HG02870 (cell line): ENCODE measurements at regions not wholly inside any gene's neighbourhood (a gene's known extent, or its start where the extent isn't known, plus 50 kb on each side); places are given as distances from the start of the nearest gene placed in this dataset.
"Not testable (repeated sequence)": the region's sequence is repeated elsewhere in the genome, so short reads cannot be mapped to it uniquely, and the experiment has no call there.

Experiments
- ATAC-seq: cut with Tn5 transposase; IDR thresholded peaks from one replicate; pipeline ENCODE4 v1.9.1; 2021; ENCODE audit warnings: mild to moderate bottlenecking, moderate library complexity; ENCODE audit not compliant: unreplicated experiment

DNA sequence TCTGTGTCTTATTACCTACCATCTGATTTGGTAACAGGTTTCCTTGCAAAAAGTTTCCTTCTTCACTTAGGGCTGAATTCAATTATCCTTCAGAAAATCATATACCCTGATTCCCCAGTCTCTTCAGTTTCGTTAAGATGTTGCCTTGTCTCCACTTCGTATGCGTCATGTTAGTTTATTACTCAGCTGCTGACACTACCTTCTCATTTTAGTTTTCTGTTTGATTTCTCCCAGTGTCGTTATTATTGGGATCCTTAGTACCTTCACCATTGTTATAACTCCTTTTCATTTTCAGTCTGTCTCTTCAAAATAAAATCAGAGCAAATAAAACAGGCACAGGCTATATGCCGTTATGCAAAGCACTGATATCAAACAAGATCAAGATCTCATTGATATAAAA lies 87.5 kb upstream of the RBPJ start:
- no peak for ATAC-seq

DNA sequence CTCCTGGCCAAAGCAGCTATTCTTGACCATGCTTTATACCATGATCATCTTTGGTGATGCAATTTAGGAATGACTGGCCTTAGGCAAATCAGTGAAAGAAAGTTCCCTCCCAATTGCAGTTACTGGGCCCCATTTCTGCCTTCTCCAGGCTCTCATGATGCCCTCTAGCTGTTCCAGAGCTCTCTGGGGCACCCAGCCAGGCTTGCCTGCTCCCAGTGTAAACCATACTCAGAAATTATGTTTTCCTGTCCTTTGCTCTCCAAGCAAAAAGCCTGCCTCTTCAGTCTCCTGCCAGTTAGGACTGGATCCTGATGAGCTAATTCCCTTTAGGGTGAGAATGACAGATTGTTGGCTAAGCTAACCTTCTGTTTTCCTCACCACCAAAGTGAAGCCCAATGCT lies 85.3 kb upstream of the RBPJ start:
- no peak for ATAC-seq

DNA sequence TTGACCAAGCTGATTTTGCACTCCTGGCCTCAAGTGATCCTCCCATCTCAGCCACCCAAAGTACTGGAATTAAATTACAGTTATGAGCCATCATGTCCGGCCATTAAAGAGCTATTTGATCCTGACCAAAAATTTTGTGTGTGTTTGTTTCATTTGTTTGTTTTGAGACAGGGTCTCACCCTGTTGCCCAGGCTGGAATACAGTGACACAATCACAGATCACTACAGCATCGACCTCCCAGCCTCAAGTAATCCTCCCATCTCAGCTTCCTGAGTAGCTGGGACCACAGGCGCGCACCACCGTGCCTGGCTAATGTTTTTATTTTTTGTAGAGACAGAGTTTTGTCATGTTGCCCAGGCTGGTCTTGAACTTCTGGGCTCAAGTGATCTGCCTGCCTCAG lies 82.9 kb upstream of the RBPJ start:
- no peak for ATAC-seq

DNA sequence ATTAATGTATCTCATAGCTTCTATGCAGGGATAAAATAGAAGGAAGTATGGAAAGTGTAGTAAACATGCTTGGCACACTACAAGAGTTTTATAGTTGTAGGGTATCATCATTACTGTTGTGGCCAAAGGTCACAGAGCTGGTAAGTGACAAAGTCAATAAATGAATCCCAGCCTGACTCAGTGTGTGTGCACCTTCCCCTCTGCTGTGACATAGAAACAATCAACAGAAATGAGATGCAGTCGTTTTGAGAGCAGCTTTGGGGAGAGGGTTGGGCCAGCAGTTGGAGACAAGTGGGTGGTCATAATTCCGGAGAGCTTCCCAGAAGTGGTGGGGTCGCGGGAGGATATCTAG lies 82.4 kb upstream of the RBPJ start:
- no peak for ATAC-seq

DNA sequence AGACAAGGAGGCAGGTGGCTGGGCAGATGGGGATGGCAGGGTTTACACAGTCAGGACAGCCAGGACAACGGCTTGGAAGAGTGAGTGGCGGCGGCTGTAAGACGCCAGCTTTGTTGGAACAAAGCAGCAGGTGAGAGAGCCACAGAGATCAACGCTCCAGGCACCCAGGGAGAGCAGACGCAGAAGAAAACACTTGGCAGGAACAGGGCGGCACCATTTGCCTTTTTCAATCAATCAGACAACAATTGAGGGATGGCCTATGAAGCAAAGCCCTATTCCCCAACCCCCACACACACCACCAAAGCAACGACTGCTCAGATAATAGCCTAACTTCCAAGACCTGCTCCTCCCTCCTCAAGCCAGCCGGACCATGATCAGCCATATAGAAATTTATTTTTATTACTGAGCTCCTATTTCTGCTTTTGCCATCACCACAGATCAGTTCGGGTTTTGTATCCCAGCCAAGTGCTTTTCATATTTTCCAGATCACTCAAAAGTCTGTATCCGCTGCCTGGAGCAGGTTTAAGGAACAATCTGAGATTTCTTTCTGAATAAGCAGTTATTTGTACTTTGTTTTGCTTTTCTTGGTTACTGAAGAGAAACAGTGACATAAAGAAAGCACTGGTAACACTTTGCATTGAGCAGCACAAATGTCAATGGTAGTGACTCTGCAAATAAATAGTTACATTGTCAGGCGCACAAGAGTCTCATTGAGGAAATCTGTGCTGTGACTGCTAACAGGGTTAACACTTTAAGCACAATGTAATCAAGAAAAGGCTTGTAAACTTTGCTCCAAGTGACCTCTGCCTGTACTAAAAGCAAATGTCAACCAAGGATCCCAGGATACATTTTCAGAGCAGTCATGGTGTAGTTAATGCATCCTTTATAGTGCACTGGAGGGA lies 81.8 kb upstream of the RBPJ start:
- ATAC-seq, result no peak

DNA sequence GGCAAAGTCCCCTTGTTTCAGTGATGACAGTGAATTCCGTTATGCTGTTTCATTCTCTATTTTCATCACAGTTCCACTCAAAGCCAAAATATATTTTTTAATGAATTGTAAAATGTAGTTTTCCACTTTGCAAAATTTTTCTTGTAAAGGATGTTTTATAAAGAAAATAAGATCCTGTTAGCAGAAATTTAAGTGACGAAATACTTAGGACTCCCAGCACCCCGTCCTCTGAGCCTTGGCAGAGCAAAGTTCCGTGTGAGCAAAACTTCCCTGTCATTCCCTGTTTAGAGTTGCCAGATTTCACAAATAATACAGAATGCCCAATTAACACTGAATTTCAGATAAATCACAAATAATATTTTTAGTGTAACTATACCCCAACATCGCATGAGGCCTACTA lies 81.0 kb upstream of the RBPJ start:
- ATAC-seq, result no peak

DNA sequence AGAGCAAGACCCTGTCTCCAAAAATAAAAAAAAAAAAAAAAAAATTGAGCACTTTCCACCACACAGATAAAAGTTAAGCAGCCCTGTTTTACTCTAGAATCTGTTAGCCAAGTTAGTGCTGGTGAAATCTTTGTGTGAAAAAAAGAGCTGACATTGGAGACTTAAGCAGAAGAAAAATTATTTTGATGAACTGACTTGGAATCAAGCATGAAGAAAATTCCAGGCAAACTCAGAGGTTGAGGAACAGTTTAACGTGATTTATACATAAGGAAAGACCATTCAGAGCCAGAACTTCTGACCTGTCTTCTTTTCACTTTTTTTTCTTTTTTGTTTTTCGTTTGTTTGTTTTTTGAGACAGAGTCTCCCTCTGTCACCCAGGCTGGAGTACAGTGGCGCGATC lies 79.6 kb upstream of the RBPJ start:
- ATAC-seq, result no peak

DNA sequence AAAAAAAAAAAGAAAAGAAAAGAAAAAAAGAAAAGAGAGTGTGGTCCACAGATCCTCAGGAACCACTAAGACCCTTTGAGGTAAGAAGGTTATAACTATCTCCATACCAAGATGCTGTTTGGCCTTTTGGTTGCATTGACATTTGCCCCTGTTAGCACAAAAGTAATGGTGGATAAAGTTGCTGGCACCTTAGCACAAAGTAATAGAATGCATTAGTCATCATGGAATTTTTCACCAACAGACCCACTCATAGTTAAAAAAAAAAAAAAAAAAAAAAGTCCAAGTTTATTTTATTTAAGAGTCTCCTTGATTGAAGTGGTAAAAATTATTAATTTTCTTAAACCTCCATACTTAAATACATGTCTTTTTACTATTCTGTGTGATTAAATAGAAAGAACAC lies 78.4 kb upstream of the RBPJ start:
- no peak for ATAC-seq

DNA sequence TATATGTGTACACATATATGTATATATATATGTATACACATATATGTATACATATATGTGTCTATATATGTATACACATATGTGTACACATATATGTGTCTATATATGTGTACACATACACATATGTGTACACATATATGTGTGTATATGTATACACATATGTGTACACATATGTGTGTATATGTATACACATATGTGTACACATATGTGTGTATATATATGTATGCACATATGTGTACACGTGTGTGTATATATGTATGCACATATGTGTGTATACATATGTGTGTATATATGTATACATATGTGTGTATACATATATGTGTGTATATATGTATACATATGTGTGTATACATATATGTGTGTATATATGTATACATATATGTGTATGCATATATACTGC lies 76.7 kb upstream of the RBPJ start:
- not testable (repeated sequence) for ATAC-seq

DNA sequence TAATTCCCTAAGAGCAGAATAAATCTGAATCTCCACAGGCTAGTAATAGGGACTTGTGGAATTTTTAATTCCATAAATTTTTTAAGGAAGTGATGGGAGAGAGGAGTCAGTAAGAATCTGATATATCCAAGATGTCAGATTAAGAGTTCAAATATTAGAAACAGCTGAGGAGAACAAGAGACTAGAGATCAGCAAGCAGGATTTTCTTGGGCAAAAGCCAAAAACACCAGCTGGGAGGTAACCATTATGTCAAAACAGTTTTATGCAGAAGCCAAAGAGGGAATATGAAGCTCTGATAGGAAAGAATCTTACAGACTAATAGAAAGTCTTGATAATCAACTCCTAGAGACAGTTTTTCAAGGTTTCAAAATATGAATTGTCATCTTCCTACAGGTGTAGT lies 72.2 kb upstream of the RBPJ start:
- ATAC-seq, result no peak

DNA sequence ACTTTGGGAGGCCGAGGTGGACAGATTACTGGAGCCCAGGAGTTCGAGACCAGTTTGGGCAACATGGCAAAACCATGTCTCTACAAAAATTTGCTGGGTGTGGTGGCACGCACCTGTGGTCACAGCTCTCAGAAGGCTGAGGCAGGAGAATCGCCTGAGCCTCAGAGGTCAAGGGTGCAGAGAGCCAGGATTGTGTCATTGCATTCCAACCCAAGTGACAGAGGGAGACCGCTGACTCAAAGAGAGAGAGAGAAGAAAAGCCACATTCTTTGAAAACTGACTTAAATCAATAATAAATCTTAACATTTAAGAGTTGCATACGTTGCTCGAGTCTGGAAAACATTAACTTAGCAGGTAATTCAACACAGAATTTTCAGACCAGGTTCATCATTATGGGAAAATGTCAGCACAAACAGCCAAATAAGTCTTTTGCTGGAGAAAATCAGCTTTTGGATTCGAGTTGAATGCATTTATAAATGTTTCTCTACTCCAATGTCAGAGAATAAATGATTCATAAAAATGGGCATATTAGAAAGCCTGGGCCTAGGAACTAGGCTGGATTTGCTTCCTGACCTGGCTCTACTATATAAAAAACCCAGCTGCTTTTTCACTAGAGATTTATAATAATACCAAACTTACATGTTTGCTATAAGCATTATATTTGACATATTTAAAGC lies 68.3 kb upstream of the RBPJ start:
- peak; percentile 88 for ATAC-seq

DNA sequence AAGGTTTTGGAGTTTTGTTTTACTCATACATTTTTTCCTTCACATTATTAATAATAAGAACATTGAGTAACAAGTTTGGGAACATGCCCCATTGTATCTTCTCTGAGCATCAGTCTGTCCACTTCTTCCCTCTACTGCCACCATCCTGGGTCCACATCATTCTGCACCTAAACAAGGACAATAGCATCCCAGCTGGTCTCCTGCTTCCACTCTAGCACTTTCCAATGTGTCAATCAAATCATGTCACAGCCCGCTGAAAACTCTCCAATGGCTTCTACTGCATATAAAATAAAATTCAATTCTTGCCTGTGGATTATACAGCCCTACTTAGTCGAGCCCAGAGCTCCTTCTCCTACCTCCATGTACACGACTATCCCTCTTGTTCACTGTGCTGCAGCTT lies 66.8 kb upstream of the RBPJ start:
- ATAC-seq, result no peak

DNA sequence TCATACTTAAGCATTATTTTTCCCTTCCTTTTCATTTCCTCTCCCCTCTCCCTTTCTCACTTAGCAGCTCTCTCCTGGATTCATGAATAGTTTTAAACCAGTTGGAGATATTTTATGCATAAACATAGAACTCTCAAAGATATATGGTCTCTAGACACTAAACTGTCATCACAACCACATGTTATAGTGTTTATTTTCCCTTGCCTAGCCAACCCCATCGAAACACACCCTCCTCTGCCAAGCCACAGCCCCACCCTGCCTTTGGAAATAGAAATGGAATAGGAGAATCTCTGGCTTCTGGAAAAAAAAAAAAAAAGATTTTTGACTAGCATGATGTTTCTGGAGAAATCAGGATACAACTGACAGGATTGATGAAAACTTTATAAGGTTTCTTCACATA lies 64.8 kb upstream of the RBPJ start:
- ATAC-seq, result no peak

DNA sequence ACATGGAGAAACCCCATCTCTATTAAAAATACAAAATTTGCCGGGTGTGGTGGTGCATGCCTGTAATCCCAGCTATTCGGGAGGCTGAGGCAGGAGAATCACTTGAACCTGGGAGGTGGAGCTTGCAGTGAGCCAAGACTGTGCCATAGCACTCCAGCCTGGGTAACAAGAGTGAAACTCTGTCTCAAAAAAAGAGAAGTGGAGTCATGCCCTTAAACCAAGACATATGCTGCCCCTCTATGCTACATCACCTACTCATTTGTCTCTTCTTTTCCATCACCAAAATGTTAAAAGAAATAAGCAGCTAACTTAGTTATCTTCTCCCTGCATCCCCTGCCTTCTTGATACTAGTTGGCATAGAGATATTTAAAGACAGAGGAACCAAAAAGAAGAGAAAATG lies 63.4 kb upstream of the RBPJ start:
- ATAC-seq, result not testable (repeated sequence)

DNA sequence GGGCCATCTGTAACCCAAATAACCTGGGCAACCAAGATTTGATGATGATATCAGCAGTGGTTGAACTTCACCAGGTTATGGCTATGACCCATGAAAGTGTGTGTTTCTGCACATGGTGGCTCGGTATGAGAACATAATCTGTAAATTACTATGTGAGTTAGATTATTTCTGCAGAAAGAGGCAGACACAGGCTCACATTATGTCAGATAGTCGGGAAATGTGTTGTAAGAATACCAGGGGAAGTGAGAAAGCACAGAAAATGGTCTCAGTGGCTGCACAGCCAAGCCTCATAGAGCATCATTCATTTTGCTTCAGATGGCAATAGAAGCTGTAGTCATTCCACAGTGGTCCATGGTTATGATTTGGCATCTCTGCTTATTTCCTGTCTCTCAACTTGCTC lies 63.0 kb upstream of the RBPJ start:
- peak; percentile 82 for ATAC-seq

DNA sequence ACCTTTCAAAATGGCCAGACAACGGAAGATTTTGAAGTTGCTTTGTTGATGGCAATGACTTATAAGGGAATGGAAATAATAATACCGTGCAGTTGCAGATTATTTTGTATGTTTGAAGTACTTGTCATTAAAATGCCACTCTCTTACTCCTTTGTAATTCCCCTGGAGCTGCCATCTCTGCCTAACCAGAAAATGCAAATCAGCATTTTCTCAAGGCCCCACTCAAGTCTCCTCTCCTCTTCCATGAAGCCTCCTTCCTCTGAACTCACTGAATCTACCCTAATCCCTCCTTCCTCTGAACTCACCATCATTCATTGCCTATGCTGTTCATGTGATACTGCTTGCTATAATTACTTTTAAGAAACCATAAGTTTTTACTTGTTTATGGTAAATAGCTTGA lies 60.2 kb upstream of the RBPJ start:
- ATAC-seq, result no peak

DNA sequence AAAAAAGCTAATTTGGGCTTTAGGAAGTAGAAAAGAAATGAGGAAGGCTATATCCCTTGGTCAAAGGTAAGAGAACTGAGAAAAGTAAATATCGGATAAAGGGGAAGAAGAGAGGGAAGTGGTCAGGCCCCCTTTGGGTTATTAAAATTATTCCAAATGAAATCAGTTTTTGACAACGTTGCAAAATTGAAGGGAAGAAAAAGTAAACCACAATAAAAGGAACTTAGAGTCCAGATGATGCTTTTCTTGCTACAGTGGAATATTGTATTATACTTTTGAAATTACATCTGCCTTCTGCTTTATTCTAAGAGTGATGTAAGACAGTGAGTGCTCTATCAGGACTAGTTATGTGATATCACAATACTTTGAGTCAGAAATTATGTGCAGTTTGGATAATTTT lies 59.4 kb upstream of the RBPJ start:
- no peak for ATAC-seq

DNA sequence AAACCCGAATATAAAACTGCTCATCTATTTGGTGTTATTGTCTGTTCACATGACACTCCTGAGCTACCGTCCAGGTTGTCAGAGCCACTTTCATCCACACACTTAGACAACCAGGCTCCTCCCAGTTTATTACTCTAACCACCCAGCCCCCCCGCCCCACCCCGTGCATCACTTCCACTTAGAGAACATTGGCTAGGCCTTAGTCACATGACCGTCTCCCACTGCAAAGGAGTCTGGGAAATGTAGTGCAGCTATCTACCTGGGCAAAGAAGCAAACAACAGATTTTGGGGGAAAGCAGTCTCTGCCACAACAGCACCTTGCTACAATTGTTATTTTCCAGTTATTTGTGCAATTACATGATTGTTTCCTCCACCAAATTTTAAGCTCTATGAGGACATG lies 57.6 kb upstream of the RBPJ start:
- ATAC-seq, result peak; percentile 70

DNA sequence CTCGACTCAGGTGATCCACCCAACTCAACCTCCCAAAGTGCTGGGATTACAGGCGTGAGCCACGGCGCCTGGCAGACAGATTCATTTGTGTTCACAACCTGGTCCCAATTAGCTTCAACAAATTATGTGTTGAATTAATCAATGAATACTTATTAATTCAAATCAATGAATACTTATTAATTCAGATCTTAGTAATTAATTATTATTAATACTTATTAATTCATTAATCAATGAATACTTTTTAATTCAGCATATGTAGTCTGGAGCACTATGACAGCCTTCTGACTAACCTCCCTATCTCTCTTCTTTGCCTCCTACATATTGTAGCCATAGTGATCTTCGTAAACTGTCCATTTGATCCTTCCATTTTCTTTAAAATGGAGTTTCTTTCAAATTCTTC lies 56.7 kb upstream of the RBPJ start:
- no peak for ATAC-seq

DNA sequence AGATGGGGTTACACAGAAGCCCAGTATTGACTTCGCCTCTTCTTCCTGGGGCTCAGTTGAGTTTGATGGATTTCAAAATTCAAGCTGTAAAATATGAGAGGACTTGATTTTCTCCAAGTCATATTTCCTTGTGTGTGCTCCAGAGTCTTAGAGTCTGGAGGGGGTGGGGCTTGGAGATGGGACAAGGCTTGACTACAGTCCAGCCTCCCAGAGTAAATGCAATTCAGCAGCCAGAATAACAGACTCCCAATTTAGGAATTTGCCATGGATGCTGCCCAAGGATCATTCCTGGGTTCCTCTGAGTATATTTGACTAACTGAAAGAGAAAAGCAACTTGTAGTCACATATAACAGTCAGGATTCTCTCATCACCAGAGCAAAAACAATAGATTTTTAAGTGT lies 53.7 kb upstream of the RBPJ start:
- no peak for ATAC-seq

DNA sequence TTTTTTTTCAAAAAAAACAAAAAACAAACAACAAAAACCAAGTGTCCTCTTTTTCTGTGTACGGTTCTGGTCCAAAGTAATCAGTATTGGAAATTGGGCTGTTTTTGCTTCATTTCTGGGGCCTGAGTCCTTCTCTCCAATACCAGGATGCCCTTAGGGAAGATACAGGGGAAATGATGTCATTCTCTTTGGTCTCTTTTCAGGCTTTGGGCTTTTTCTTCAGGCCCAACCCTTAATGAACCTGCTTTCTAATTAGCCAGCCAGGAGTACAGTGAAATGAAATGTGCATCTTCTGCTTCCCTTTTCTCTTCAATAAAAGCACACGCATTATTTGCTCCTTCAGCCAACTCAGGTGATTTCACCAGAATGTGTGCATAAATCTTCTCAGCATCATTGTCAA lies 52.6 kb upstream of the RBPJ start:
- ATAC-seq, result no peak

DNA sequence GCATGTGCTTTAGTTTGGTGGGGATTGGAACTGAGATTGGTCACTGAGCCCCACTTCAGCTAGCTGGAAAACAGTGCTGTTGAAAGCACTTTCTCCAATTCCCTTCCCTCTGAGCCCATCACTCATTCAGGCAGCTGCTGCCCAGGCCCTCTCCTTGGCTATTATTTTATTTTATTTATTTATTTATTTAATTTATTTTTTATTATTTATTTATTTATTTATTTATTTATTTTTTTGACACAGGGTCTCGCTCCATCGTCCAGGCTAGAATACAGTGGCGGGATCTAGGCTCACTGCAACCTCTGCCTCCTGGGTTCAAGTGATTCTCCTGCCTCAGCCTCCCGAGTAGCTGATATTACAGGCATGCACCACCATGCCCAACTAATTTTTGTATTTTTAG lies 51.8 kb upstream of the RBPJ start:
- ATAC-seq, result no peak
